NAMALWA (cell line): ENCODE measurements at regions not wholly inside any gene's neighbourhood (a gene's known extent, or its start where the extent isn't known, plus 50 kb on each side); places are given as distances from the start of the nearest gene placed in this dataset.
"Not testable (repeated sequence)": the region's sequence is repeated elsewhere in the genome, so short reads cannot be mapped to it uniquely, and the experiment has no call there.

Experiments used
- DNase-seq: peaks from one replicate; pipeline ENCODE4 v3.0.0-alpha.2; 2015; ENCODE audit warnings: low spot score

DNA sequence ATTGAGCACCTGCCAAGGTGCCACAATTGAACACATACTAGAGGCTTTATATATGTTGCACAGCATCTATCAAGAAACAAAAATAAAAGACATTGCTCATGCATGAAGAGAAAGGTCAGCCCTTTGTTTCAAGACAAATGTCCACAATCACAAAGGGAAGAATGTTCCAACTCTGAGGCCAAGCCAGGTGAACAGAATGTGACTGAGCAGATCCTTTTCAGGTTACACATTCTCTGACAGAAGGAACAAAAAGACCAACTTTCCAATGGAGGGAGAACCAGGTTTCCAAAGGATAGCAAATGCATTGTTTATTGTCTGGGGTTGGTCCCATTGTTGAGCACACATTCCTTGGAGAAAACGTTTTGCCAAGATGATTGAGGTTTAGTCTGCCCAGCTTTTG lies 50.2 kb upstream of the FAM174B start:
- DNase-seq, result no peak

DNA sequence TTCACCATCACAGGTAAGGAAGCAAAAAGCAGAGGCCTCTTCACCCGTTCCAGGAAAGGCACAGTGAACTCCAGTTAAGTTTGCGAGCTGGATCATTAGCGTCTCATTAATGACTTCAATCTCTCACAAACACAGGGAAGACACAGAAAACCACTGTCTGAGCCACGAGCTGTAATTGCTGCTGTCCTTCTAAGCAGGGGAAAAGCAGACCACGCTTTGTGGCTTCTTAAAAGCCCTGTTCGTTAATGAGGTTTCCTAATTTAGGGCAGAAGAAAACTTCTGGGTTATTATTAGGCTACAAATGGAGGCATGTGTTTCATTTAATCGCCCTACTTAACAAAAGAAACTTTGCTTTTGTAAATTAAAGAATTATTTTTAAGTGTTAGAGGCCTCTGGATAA lies 50.6 kb upstream of the FAM174B start:
- DNase-seq, result no peak

DNA sequence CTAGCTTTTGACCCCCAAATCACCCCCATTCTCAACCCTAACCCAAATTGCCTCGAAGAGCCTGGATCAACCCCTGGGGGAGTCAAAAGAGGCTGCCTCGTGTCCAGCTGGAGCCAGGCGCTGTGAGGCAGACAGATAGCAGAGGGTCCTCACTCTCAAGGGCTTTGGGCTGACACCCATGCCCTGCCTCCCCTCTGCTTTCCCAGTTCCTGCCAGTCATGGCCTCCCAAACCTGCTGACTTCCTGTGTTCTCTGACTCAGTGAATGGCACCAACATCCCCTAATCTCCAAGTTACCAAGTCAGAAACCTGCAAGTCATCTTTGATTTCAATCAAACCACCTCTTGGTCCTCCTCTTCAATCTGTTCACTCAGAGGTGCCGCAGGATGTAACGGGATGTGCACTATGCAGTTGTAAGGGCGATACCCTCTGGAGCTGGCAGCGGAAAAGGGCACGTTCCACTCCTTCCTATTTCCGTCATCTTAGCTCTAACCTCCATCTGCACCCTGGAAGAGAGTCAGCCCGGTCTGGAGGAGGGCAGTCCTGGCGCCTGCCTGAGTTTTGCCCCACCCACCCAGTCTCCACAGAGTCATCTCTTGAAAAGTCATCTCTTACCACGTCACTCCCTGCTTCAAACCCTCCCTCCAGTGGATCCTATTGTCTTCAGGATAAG lies 52.4 kb upstream of the FAM174B start:
- no peak for DNase-seq

DNA sequence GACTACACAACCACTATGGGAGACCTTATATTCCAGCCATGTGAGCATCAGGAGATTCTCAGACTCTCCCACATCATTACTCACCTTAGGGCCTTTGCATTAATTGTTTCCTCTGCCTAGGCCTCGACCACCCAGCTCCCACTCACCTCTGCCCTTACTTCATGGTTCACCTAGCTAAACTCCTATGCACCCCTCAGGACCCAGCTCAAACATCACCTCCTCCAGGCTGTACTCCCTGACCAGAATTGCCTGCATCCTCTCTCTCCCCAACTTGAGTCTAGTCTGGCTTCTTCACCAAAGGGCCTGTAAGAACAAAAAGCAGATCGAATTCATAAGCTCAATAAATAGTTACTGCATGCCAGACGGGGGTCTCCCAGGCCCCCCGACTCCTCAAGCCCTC lies 53.1 kb upstream of the FAM174B start:
- no peak for DNase-seq

DNA sequence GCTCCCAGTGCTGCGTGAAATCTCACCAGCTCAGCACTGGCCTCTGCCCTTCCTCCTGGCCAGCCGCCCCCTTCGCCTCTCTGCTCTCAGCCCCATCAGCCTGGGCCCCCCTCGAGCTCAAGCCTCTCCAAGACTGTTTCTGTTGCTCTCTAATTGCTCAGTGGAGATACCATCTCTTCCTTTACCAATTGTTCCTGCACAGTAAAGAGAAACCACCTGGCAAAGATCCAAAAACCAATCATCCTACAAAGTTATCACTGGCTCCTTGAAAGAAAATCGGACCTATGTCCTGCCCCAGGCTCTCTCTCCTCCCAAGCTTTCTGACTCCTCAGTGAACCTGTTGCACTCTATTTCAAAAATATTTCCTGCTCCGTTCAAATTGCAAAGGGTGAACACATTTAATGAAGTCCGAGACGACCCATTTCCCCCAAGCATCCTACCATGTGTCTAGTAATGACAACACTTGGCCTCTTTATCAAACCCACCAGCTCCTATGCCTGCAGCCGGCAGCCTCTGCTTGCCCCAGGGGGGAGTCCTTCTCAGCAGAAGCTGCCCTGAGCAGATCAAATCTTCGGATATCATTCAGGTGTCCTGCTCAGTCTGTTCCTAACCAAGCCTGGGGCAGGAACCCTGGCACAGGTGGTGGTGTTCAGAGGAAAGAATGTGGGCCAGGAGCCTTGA lies 53.7 kb upstream of the FAM174B start:
- no peak for DNase-seq

DNA sequence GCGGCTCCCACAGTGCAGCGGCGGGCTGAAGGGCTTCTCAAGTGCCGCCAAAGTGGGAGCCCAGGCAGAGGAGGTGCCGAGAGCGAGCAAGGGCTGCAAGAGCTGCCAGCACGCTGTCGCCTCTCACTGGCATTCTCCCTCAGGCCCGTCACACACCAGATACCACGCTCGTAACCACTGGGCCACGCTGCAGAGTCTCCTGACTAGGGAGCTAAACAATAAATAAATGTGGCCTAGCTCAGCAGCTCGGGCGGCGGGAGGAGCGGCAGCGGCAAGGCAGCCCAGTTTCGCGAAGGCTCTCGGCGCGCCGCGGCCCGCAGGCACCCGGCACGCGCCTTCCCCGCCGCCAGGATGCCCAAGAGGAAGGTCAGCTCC lies 55.9 kb upstream of the FAM174B start:
- no peak for DNase-seq

DNA sequence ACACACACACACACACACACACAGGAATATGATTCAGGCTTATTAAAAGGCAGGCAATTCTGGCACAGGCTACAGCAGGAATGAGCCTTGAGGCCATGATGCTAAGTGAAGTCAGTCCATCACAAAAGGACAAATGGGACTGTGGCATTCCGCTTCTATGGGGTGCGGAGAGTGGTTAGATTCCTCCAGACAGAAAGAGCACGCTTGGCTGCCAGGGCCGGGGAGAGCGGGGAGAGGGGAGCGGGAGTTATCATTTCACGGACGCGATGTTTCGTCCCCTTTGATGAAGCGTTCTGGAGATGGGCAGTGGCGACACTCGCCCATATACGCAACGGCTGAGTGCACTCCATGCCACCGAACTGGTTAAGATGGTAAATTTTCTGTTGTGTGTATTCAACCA lies 58.5 kb upstream of the FAM174B start:
- DNase-seq, result no peak

DNA sequence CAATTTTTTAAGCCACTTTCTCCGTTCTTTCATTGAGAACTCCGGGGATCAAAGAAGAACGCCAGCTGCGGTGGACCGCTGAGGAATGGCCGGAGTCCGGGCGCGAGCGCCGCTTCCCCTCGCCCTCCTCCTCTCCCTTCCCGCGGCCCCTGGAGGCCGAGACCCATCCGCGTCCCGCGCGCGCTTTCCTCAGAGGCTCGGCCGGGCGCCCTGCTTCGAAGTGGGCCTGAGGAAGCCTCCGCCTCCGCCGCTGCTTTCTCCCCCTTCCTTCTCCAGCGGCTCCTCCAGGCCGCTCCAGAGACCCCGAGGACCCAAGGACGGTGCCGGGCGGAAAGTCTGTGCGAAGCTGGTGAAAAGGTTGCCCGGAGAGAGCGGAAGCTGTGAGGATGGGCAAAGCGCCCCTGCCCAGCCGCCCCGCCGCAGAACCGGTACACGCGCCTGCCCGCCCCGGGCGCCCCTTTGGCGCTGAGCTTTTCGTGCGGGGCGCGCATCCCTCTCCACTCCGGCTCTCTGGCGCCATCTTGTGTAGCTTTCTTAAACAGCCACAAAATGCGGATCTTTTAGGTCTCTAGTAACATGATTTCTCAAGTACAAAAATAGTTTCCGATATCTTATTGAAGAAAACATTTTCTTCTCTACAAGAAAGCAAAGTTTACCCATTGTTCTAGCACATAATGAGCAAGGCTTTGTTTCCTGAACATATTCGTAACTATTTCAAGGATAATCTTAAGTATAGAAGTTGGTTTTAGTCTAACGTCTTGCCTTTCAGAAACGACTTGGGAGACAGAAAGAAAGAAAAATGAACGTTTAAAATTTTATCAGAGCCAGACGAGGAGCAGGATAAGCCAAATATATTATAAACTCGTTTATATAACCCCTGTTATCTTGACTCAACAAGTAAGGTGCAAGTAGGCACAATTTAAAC lies 59.2 kb upstream of the FAM174B start:
- DNase-seq, result peak; percentile 80

DNA sequence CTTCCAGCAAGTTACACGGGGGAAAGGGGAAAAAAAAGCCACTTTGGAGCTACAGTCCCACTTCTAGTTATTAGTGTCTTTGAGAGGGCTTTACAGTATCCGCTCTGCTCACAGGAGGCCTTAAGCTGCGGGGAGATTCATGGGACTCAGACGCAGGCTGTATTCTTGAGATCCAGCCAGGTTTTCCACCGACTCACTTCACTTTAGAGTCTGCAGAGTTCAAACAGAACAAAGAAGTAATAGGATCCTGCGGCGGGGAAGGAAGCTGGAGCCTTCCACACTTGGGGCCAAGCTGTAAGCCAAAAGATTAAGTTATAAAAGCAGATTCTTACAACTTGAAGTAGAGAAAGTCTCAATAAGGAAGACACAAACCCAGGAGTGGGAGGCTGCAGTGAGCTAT lies 60.2 kb upstream of the FAM174B start:
- DNase-seq, result no peak

DNA sequence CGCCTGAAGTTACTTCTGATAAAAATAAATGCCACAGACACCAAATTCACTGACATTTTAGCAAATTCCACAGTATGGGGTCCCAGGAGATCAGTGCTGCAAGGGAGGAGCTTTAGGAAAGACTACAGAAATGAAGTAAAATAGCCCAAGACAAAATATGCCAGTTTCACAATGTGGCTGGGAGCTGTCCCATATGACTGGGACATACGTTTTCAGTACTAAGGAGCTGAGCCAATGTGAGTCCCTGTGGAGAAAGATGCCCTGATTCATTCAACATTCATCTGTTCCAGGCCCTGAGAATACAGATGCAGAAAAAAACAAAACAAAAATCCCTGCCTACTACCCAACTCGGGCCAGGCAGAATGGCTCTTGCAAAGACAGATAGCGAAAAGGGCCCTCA lies 63.4 kb upstream of the FAM174B start:
- DNase-seq, result no peak

DNA sequence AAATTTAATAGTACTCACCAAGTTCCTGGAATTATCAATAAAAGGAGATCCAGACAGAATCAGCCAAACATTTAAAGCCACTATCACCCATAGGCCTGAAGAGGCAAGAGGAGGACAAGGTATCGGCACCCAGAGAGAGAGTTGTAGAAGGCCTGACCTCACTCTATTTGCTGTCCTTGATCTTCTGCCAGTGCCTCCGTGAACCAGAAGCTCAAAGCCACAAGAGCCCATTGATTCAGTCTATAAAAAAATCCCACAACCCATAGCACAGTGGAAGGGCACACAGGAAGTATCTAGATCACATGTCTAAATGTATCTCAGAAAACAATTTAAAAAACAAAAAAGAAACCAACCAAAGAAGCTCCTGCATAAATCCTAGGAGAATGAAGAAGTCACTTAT lies 68.6 kb upstream of the FAM174B start:
- DNase-seq, result no peak

DNA sequence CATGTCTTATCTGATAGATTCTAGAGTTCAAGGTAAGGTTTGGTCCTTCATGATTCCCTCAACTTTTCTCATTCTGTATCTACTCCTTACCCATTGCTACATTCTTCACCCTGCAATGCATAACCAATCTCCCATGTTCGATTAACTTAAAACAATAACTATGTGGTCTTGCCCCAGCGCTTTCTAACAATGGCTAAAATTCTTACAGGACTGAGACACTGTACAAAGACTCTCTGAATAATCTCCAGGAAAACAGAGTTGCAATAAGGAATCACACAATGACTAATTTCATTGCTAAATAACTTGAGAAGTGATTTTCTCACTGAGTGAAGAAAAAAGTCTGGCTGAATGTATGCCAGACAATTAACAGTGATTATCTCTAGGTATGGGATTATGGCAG lies 69.6 kb upstream of the FAM174B start:
- DNase-seq, result no peak

DNA sequence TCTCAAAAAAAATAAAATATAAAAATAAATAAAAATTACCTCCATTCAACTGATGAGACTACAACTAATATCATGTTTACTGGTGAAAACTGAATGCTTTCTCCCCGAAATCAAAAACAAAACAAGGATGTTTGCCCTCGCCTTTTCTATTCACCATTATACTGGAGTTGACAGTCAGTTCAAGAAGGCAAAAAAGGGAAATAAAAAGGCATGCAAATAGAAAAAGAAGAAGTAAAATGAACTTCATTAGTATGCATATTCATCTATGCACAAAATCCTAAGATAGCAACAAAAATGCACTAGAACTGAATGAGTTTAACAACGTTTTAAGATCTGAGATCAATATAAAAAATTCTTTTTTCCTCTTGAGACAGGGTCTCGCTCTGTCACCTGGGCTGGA lies 72.7 kb upstream of the FAM174B start:
- DNase-seq, result no peak

DNA sequence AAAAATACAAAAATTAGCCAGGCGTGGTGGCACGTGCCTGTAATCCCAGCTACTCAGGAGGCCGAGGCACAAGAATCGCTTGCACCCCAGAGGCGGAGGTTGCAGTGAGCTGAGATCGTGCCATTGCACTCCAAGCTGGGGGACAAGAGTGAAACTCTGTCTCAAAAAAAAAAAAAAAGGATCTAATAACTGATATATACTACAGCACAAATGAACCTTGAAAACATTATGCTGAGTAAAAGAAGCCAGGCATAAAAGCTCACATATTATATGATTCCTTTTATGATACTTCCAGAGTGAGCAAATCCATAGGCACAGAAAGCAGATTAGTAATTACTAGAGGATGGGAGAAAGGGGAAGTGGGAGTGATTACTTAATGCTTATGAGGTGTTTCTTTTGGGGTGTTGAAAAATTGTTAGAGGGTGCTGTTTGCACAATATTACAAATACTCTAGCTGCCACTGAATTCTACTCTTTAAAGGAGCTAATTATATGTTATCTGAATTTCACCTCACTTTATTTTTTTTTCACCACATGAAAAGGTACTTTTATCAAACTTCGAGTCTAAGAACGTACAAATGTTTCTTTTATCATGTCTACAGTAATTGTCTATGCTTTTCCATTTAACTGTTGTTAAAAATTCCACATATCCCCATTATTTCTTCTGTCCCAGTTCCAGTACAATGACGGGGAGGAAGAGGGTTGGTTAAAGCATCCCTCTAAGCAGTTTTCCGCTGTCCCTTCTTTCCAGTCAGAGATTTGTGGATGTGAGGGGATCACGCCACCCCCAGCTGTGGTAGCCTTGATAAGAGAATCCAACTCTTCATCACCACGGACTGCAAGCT lies 77.7 kb upstream of the FAM174B start:
- no peak for DNase-seq

DNA sequence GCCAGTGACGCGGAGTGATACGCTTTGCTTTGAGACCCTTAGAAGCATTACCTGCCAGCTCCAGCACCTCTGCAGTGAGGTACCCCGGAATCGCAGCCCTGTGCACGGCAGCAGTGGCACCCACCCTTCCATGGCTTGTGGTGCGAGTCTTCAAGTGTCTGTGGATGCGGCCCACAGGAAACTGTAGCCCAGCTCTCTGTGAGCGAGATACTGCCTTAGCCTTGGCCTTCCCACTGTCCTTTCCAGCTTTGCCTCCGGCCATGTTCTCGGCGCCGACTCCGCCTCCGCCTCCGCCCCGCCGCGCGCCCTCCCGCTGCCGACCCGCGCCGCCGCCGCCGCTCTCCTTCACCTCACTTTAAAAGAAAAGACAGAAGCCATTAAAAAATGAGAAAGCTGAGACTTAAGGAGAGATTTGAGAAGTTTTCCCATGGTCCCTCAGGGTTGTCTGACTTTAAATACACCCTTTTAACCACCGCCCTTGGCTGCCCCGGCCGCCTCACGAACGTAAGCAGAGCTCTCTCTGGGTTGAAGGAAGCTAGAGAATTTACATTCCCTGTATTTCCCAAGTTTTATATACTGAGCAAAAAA lies 78.5 kb upstream of the FAM174B start:
- no peak for DNase-seq

DNA sequence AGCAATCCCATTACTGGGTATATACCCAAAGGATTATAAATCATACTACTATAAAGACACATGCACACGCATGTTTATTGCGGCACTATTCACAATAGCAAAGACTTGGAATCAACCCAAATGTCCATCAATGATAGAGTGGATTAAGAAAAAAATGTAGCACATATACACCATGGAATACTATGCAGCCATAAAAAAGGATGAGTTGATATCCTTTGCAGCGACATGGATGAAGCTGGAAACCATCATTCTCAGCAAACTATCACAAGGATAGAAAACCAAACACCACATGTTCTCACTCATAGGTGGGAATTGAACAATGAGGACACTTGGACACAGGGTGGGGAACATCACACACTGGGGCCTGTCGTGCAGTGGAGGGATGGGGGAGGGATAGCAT lies 83.7 kb upstream of the FAM174B start:
- DNase-seq, result not testable (repeated sequence)

DNA sequence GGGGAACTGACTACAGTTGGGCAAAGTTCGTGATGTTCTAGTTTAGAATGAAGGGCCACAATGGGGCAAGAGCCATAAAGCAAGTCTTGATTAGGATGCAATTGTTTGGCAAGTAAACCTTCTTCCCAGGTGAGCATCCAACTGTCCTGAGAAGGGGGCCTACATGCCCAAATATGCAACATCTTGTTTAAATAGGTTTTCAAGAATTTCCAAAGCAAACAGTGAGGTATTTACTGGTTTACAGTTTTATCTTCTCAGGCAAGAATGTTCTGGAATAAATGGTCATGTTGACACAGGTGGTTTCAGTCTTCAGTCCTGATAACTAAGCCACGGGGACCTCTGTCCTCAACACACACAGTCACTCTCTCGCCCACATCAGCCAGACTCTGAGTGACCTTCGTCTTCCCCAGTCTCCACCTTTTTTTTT lies 90.3 kb upstream of the FAM174B start:
- no peak for DNase-seq

DNA sequence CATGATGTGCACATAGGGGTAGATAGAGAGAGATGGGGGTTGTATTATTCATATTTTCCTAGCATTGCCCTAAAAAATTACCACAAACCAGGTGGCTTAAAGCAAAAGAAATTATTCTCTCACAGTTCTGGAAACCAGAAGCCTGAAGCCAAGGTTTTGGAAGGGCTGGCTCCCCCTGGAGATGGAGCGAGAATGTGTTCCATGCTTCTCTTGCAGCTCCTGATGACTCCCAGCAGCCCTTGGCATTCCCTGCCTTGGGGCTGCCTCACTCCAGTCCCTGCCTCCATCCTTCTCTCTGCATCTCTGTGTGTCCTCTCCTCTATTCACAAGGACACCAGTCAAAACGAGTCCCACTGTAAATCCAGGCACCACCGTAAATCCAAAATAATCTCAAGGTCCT lies 91.5 kb upstream of the FAM174B start:
- no peak for DNase-seq

DNA sequence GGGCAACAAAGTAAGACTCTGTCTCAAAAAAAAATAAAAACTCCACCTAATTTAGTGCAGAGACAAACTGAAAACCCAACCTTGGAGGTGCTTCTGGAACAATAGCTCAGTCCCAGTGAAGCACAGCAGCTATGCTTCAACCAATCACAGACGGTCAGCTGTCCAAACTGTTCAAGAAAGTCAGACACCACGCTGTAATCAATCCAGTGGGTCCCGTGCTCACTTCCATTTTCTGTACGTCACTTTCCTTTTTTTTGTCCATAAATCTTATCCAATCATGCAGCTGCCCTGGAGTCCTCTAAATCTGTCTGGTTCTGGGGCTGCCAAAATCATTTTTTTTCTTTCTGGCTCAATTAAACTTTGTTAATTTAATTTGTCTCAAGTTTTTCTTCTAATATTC lies 93.6 kb upstream of the FAM174B start:
- no peak for DNase-seq

DNA sequence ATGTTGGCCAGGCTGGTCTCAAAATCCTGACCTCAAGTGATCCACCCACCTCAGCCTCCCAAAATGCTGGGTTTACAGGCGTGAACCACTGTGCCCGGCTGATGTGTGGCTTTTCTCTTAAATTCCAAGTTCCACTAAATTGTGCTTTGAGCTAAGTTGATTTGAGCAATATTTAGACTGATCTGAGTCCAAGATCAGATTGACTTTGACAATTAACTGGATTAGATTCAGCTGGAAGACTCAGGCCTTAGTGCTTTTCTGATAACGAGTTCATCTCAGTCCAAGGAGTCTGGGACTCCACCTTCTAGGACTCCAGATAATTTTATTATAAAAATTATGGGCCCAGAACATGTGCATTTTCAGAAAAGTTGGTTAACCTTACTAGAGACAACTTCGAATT lies 94.4 kb upstream of the FAM174B start:
- DNase-seq, result no peak

DNA sequence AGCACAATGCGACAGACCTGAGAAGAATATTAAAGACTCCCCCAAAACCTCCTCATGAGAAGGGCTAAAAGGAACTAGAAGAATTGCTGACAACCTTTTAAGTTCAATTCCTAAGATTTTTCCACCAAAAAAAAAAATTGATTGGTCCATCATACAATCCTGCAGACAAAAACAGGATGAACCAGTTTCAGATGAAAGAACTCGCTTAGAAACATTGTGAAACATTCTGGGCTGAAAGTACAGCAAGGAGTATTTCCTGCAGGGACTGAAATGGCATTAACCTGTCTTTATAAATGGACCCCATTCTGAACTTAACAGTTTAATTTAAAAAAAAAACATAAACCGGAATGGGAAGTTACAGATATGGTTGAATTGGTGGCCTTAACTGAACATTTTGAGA lies 96.0 kb upstream of the FAM174B start:
- DNase-seq, result no peak

DNA sequence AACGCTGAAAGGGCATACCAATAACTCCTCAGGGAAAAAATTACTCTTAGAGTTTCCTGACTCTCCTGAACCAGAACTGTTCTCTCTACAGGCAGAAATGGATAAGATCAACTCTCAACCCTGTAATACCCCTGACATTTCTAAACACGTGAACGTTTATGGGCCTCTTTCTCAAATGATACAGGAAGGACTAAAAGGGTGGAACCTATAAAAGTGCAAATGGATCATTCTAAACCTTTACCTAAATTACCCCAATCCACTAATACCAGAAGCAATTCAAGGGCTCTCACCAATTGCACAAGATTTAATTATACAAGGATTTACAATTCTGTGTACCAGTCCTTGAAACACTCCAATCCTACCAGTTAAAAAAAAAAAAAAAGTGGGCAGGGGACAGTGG lies 98.0 kb upstream of the FAM174B start:
- DNase-seq, result no peak
